ENCODE measurements at regions not wholly inside any gene's neighbourhood (a gene's known extent, or its start where the extent isn't known, plus 50 kb on each side); places are given as distances from the start of the nearest gene placed in this dataset.

DNA sequence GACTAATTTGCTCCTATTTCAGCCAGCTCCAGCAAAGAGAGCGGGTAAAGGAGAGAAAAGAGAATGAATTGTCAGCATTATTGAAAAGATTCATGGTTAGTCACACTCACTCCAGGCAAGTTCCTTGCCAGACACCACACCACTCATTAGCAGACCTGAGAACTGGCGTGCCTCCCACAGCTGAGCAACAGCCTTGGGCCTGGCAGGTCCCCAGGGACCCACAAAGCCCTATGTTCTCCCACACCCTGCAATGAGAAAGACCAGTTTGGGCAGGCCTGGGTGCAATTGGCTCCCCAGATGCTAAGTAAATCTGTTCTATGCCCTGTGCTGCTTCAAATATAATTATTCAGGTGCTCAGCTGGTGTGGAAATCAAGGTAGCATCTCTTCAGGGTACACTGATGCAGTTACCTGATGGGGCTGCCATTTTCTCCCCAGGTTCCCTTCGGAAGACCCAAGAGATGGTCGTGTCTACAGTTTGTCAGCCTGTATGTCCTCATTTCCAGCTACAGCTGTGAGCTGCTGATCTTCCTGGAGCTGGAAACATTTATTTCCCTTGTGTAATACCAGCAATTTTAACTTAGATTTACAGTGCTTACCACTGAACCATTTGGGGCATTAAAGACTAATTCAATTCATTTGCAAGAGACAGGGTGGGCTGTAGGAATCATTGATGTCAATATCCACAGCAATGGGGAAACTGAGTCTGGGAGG, 405.0 kb downstream of the COG6 start:
- WGBS (ENCODE audit: insufficient coverage, low coverage, missing lambda C conversion rate) = 0% methylated on average over 4 of the region's 4 CpGs
- ATAC-seq (no peak), DNase-seq (ENCODE audit: extremely low read depth in 1 of 4, low spot score in 3 of 4) (no peak), FAIRE-seq (no peak)
- CTCF ChIA-PET (ENCODE audit: low intra/inter-chr PET ratio) = no interaction called here
- H3K9ac ChIP-seq (ENCODE audit: insufficient read depth in 1 of 2, low read depth in 2 of 2, low read length in 2 of 2) = no peak overlapping the region
- no peaks in the 10 kb centered on the region for H3K27me3 ChIP-seq (ENCODE audit: control insufficient read depth in 2 of 2, insufficient read depth in 2 of 2, low read length in 2 of 2)
- H3K9me3 ChIP-seq (replicated peaks; ENCODE audit: control insufficient read depth, insufficient read depth, low read depth, low read length) = no peaks in the 10 kb centered on the region
- no peaks in the 10 kb centered on the region for H3K36me3 ChIP-seq (ENCODE audit: control insufficient read depth, insufficient read depth, low read length)
- H3K79me2 ChIP-seq (ENCODE audit: control insufficient read depth, insufficient read depth, low read length) = no peaks in the 10 kb centered on the region
- no peak overlapping the region for H3K27ac ChIP-seq (ENCODE audit: extremely low read depth, low read depth, low read length)
- intact Hi-C loops (cut with micrococcal nuclease) (no loop called here), in situ Hi-C loops (cut with MboI) (loop anchor here (25.0 kb wide), 1 partner anchor 627 kb away; no protein-coding TSS in a partner anchor)
- no peak overlapping the region for H2AFZ ChIP-seq (ENCODE audit: low read depth, low read length)
- BruUV-seq (replicated peaks) = no TSS peak
- no peak overlapping the region for H3K4me2 ChIP-seq (ENCODE audit: insufficient read depth, low read length)
- POLR2A ChIA-PET = interaction anchor here (1.3 kb wide), 1 partner anchor 12 kb away, joined by 3 read pairs; no protein-coding TSS in a partner anchor
- no peaks in the 10 kb centered on the region for H3K4me1 ChIP-seq (replicated peaks in 1 of 2; ENCODE audit: control insufficient read depth in 2 of 2, insufficient read depth in 2 of 2, low read length in 2 of 2)
- no peaks in the 10 kb centered on the region for H4K20me1 ChIP-seq (replicated peaks; ENCODE audit: control insufficient read depth, insufficient read depth, low read length)
- H3K9me1 ChIP-seq (ENCODE audit: control insufficient read depth, insufficient read depth, low read length) = no peaks in the 10 kb centered on the region
- H3K4me3 ChIP-seq = no peak overlapping the region
- TF ChIP-seq CCNT2 (IDR thresholded peaks at IDR 0.05; ENCODE audit: borderline replicate concordance, extremely low read depth, insufficient read length, low read depth, low read length) (no peak), ZNF586 (CRISPR knock-in tag; conservative IDR thresholded peaks at IDR 0.05) (no peak), DNMT1 (IDR thresholded peaks at IDR 0.05) (no peak), MYBL2 (IDR thresholded peaks at IDR 0.05; ENCODE audit: low read depth) (no peak), MYBL2 (CRISPR knock-in tag; IDR thresholded peaks at IDR 0.05; ENCODE audit: borderline replicate concordance) (no peak)
- TF ChIP-seq, protein P1, sequence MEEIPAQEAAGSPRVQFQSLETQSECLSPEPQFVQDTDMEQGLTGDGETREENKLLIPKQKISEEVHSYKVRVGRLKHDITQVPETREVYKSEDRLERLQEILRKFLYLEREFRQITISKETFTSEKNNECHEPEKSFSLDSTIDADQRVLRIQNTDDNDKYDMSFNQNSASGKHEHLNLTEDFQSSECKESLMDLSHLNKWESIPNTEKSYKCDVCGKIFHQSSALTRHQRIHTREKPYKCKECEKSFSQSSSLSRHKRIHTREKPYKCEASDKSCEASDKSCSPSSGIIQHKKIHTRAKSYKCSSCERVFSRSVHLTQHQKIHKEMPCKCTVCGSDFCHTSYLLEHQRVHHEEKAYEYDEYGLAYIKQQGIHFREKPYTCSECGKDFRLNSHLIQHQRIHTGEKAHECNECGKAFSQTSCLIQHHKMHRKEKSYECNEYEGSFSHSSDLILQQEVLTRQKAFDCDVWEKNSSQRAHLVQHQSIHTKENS (CRISPR knock-in tag; IDR thresholded peaks at IDR 0.05) = no peak
- TF ChIP-seq, protein P2, sequence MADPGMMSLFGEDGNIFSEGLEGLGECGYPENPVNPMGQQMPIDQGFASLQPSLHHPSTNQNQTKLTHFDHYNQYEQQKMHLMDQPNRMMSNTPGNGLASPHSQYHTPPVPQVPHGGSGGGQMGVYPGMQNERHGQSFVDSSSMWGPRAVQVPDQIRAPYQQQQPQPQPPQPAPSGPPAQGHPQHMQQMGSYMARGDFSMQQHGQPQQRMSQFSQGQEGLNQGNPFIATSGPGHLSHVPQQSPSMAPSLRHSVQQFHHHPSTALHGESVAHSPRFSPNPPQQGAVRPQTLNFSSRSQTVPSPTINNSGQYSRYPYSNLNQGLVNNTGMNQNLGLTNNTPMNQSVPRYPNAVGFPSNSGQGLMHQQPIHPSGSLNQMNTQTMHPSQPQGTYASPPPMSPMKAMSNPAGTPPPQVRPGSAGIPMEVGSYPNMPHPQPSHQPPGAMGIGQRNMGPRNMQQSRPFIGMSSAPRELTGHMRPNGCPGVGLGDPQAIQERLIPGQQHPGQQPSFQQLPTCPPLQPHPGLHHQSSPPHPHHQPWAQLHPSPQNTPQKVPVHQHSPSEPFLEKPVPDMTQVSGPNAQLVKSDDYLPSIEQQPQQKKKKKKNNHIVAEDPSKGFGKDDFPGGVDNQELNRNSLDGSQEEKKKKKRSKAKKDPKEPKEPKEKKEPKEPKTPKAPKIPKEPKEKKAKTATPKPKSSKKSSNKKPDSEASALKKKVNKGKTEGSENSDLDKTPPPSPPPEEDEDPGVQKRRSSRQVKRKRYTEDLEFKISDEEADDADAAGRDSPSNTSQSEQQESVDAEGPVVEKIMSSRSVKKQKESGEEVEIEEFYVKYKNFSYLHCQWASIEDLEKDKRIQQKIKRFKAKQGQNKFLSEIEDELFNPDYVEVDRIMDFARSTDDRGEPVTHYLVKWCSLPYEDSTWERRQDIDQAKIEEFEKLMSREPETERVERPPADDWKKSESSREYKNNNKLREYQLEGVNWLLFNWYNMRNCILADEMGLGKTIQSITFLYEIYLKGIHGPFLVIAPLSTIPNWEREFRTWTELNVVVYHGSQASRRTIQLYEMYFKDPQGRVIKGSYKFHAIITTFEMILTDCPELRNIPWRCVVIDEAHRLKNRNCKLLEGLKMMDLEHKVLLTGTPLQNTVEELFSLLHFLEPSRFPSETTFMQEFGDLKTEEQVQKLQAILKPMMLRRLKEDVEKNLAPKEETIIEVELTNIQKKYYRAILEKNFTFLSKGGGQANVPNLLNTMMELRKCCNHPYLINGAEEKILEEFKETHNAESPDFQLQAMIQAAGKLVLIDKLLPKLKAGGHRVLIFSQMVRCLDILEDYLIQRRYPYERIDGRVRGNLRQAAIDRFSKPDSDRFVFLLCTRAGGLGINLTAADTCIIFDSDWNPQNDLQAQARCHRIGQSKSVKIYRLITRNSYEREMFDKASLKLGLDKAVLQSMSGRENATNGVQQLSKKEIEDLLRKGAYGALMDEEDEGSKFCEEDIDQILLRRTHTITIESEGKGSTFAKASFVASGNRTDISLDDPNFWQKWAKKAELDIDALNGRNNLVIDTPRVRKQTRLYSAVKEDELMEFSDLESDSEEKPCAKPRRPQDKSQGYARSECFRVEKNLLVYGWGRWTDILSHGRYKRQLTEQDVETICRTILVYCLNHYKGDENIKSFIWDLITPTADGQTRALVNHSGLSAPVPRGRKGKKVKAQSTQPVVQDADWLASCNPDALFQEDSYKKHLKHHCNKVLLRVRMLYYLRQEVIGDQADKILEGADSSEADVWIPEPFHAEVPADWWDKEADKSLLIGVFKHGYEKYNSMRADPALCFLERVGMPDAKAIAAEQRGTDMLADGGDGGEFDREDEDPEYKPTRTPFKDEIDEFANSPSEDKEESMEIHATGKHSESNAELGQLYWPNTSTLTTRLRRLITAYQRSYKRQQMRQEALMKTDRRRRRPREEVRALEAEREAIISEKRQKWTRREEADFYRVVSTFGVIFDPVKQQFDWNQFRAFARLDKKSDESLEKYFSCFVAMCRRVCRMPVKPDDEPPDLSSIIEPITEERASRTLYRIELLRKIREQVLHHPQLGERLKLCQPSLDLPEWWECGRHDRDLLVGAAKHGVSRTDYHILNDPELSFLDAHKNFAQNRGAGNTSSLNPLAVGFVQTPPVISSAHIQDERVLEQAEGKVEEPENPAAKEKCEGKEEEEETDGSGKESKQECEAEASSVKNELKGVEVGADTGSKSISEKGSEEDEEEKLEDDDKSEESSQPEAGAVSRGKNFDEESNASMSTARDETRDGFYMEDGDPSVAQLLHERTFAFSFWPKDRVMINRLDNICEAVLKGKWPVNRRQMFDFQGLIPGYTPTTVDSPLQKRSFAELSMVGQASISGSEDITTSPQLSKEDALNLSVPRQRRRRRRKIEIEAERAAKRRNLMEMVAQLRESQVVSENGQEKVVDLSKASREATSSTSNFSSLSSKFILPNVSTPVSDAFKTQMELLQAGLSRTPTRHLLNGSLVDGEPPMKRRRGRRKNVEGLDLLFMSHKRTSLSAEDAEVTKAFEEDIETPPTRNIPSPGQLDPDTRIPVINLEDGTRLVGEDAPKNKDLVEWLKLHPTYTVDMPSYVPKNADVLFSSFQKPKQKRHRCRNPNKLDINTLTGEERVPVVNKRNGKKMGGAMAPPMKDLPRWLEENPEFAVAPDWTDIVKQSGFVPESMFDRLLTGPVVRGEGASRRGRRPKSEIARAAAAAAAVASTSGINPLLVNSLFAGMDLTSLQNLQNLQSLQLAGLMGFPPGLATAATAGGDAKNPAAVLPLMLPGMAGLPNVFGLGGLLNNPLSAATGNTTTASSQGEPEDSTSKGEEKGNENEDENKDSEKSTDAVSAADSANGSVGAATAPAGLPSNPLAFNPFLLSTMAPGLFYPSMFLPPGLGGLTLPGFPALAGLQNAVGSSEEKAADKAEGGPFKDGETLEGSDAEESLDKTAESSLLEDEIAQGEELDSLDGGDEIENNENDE (IDR thresholded peaks at IDR 0.05; ENCODE audit: low read depth, low read length) = no peak
- TF ChIP-seq, protein P3, sequence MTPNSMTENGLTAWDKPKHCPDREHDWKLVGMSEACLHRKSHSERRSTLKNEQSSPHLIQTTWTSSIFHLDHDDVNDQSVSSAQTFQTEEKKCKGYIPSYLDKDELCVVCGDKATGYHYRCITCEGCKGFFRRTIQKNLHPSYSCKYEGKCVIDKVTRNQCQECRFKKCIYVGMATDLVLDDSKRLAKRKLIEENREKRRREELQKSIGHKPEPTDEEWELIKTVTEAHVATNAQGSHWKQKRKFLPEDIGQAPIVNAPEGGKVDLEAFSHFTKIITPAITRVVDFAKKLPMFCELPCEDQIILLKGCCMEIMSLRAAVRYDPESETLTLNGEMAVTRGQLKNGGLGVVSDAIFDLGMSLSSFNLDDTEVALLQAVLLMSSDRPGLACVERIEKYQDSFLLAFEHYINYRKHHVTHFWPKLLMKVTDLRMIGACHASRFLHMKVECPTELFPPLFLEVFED (CRISPR knock-in tag; conservative IDR thresholded peaks at IDR 0.05) = no peak
